Activated T-cell treated with anti-CD3 and anti-CD28 coated beads, Interleukin-2, amount 50 U/mL, for 24 hours (primary cell): ENCODE measurements at regions not wholly inside any gene's neighbourhood (a gene's known extent, or its start where the extent isn't known, plus 50 kb on each side); places are given as distances from the start of the nearest gene placed in this dataset.
A peak's percentile ranks its signal among the peaks of the same experiment; 100 is the strongest.
"Not testable (repeated sequence)": the region's sequence is repeated elsewhere in the genome, so short reads cannot be mapped to it uniquely, and the experiment has no call there.

ENCODE experiments used
- DNase-seq: peaks from one replicate; pipeline ENCODE4 v3.0.0-alpha.2; 2020
- H3K27ac Mint-ChIP-seq: 2 replicates; pipeline ENCODE4 v1.8.0; 2020; ENCODE audit warnings: mild to moderate bottlenecking, mixed read lengths
- H3K27me3 Mint-ChIP-seq: 2 replicates; pipeline ENCODE4 v1.8.0; 2020; ENCODE audit warnings: mixed read lengths
- H3K36me3 Mint-ChIP-seq: 2 replicates; pipeline ENCODE4 v1.8.0; 2020; ENCODE audit warnings: low read depth, mixed read lengths
- H3K4me1 Mint-ChIP-seq: 2 replicates; pipeline ENCODE4 v1.8.0; 2020; ENCODE audit warnings: low read depth, mixed read lengths
- H3K4me3 Mint-ChIP-seq: 2 replicates; pipeline ENCODE4 v1.8.0; 2020; ENCODE audit warnings: mild to moderate bottlenecking, moderate library complexity, mixed read lengths
- H3K9me3 Mint-ChIP-seq: 2 replicates; pipeline ENCODE4 v1.8.0; 2020; ENCODE audit warnings: mixed read lengths

- DNase-seq: no peak
- Mint-ChIP-seq H3K27ac (no peak overlapping the region), H3K36me3 (peaks cover 5% of the 10 kb centered on the region), H3K4me3 (no peak overlapping the region), H3K9me3 (peaks cover 8% of the 10 kb centered on the region), H3K27me3 (no peaks in the 10 kb centered on the region), H3K4me1 (peaks cover 26% of the 10 kb centered on the region)
Measured at GRCh38 chr5:40235471-40236400, 444.0 kb upstream of the PTGER4 start.

GRCh38 chr5:40233268-40233667 lies 446.4 kb upstream of the PTGER4 start:
- Mint-ChIP-seq H3K27me3 (no peaks in the 10 kb centered on the region), H3K9me3 (no peaks in the 10 kb centered on the region), H3K36me3 (no peaks in the 10 kb centered on the region), H3K27ac (no peak overlapping the region), H3K4me3 (no peak overlapping the region), H3K4me1 (peaks cover 13% of the 10 kb centered on the region)
- no peak for DNase-seq

GRCh38 chr5:40227931-40228330 lies 451.8 kb upstream of the PTGER4 start:
- peaks cover 3% of the 10 kb centered on the region for H3K36me3 Mint-ChIP-seq
- H3K4me3 Mint-ChIP-seq: no peak overlapping the region
- H3K9me3 Mint-ChIP-seq: no peaks in the 10 kb centered on the region
- peaks cover 39% of the 10 kb centered on the region for H3K4me1 Mint-ChIP-seq
- DNase-seq: no peak
- H3K27ac Mint-ChIP-seq: no peak overlapping the region
- no peaks in the 10 kb centered on the region for H3K27me3 Mint-ChIP-seq

GRCh38 chr5:40227366-40227765 lies 452.3 kb upstream of the PTGER4 start:
- H3K4me3 Mint-ChIP-seq: no peak overlapping the region
- H3K27ac Mint-ChIP-seq: no peak overlapping the region
- no peaks in the 10 kb centered on the region for H3K27me3 Mint-ChIP-seq
- no peaks in the 10 kb centered on the region for H3K9me3 Mint-ChIP-seq
- DNase-seq: no peak
- peaks cover 44% of the 10 kb centered on the region for H3K4me1 Mint-ChIP-seq
- peaks cover 3% of the 10 kb centered on the region for H3K36me3 Mint-ChIP-seq

GRCh38 chr5:40226906-40227305 lies 452.8 kb upstream of the PTGER4 start:
- no peaks in the 10 kb centered on the region for H3K27me3 Mint-ChIP-seq
- no peak for DNase-seq
- no peak overlapping the region for H3K4me3 Mint-ChIP-seq
- H3K4me1 Mint-ChIP-seq: peaks cover 47% of the 10 kb centered on the region
- peaks cover 3% of the 10 kb centered on the region for H3K36me3 Mint-ChIP-seq
- no peak overlapping the region for H3K27ac Mint-ChIP-seq
- H3K9me3 Mint-ChIP-seq: no peaks in the 10 kb centered on the region

- H3K4me3 Mint-ChIP-seq: peak overlapping the region; percentile 60
- not testable (repeated sequence) for H3K9me3 Mint-ChIP-seq, H3K27me3 Mint-ChIP-seq, H3K36me3 Mint-ChIP-seq, DNase-seq
- peaks cover 65% of the 10 kb centered on the region for H3K4me1 Mint-ChIP-seq
- H3K27ac Mint-ChIP-seq: peak overlapping the region; percentile 97
Measured at GRCh38 chr5:40225147-40225546, 454.6 kb upstream of the PTGER4 start.

GRCh38 chr5:40224421-40224820 lies 455.3 kb upstream of the PTGER4 start:
- Mint-ChIP-seq H3K27ac (peak overlapping the region; percentile 97), H3K4me3 (peak overlapping the region; percentile 60), H3K4me1 (peaks cover 69% of the 10 kb centered on the region), H3K36me3 (peaks cover 6% of the 10 kb centered on the region), H3K9me3 (no peaks in the 10 kb centered on the region), H3K27me3 (no peaks in the 10 kb centered on the region)
- DNase-seq: no peak

- no peak for DNase-seq
- Mint-ChIP-seq H3K27me3 (no peaks in the 10 kb centered on the region), H3K9me3 (peaks cover 2% of the 10 kb centered on the region), H3K4me3 (peak overlapping the region; percentile 60), H3K27ac (peak overlapping the region; percentile 97), H3K36me3 (peaks cover 6% of the 10 kb centered on the region), H3K4me1 (peaks cover 69% of the 10 kb centered on the region)
Measured at GRCh38 chr5:40223884-40224402, 455.8 kb upstream of the PTGER4 start.

GRCh38 chr5:40221796-40222195 lies 457.9 kb upstream of the PTGER4 start:
- H3K36me3 Mint-ChIP-seq: peaks cover 7% of the 10 kb centered on the region
- no peak overlapping the region for H3K27ac Mint-ChIP-seq

GRCh38 chr5:40221255-40221654 lies 458.5 kb upstream of the PTGER4 start:
- Mint-ChIP-seq H3K27me3 (no peaks in the 10 kb centered on the region), H3K4me1 (peaks cover 74% of the 10 kb centered on the region), H3K27ac (no peak overlapping the region), H3K4me3 (no peak overlapping the region), H3K9me3 (peaks cover 10% of the 10 kb centered on the region), H3K36me3 (peaks cover 7% of the 10 kb centered on the region)
- DNase-seq: no peak

More at GRCh38 chr5:40221796-40222195, 457.9 kb upstream of the PTGER4 start:
- DNase-seq: no peak
- Mint-ChIP-seq H3K27me3 (no peaks in the 10 kb centered on the region), H3K9me3 (peaks cover 10% of the 10 kb centered on the region), H3K4me1 (peaks cover 77% of the 10 kb centered on the region), H3K4me3 (no peak overlapping the region)

GRCh38 chr5:40220260-40220659 lies 459.5 kb upstream of the PTGER4 start:
- Mint-ChIP-seq H3K36me3 (peaks cover 7% of the 10 kb centered on the region), H3K27ac (no peak overlapping the region), H3K4me3 (no peak overlapping the region), H3K9me3 (peaks cover 10% of the 10 kb centered on the region), H3K4me1 (peaks cover 64% of the 10 kb centered on the region), H3K27me3 (no peaks in the 10 kb centered on the region)
- no peak for DNase-seq

- H3K4me1 Mint-ChIP-seq: peaks cover 50% of the 10 kb centered on the region
- H3K27me3 Mint-ChIP-seq: no peaks in the 10 kb centered on the region
- DNase-seq: no peak
- peaks cover 10% of the 10 kb centered on the region for H3K9me3 Mint-ChIP-seq
- no peak overlapping the region for H3K4me3 Mint-ChIP-seq
- H3K36me3 Mint-ChIP-seq: peaks cover 5% of the 10 kb centered on the region
- no peak overlapping the region for H3K27ac Mint-ChIP-seq
Measured at GRCh38 chr5:40217553-40217952, 462.2 kb upstream of the PTGER4 start.

GRCh38 chr5:40210694-40211093 lies 469.0 kb upstream of the PTGER4 start:
- Mint-ChIP-seq H3K4me1 (peaks cover 63% of the 10 kb centered on the region), H3K4me3 (no peak overlapping the region), H3K27ac (peak overlapping the region; percentile 89), H3K36me3 (peaks cover 2% of the 10 kb centered on the region), H3K9me3 (peaks cover 4% of the 10 kb centered on the region), H3K27me3 (no peaks in the 10 kb centered on the region)
- no peak for DNase-seq

GRCh38 chr5:40206030-40206429 lies 473.7 kb upstream of the PTGER4 start:
- Mint-ChIP-seq H3K4me3 (no peak overlapping the region), H3K27me3 (no peaks in the 10 kb centered on the region), H3K27ac (peak overlapping the region; percentile 41), H3K36me3 (peaks cover 2% of the 10 kb centered on the region), H3K9me3 (peaks cover 4% of the 10 kb centered on the region), H3K4me1 (peaks cover 48% of the 10 kb centered on the region)
- no peak for DNase-seq

- peaks cover 2% of the 10 kb centered on the region for H3K36me3 Mint-ChIP-seq
- no peak overlapping the region for H3K4me3 Mint-ChIP-seq
- peaks cover 35% of the 10 kb centered on the region for H3K4me1 Mint-ChIP-seq
- DNase-seq: no peak
- no peaks in the 10 kb centered on the region for H3K27me3 Mint-ChIP-seq
- no peak overlapping the region for H3K27ac Mint-ChIP-seq
- H3K9me3 Mint-ChIP-seq: peaks cover 4% of the 10 kb centered on the region
Measured at GRCh38 chr5:40204144-40204543, 475.6 kb upstream of the PTGER4 start.
